ENCODE measurements at regions not wholly inside any gene's neighbourhood (a gene's known extent, or its start where the extent isn't known, plus 50 kb on each side); places are given as distances from the start of the nearest gene placed in this dataset.

DNA sequence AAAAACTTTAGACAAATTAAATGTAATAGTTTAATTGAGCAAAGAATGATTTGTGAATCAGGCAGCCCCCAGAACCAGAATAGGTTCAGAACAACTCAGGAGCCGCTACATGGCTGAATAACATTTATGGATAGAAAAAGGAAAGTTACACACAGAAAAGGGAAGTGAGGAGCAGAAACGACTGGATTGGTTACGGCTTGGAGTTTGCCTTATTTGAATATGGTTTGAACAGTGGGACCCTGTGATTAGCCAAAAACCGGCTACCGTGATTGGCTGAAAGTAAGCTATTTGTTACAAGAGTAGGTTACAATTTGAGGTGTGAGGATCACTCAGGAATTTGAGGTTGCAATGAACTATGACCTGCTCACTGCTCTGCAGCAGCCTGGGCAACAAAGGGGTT is 1139.8 kb downstream of the CDH11 start:
- no peak overlapping the region for H2AFZ ChIP-seq (ENCODE audit: low read length)
- no peaks in the 10 kb centered on the region for H3K9me2 ChIP-seq (replicated peaks; ENCODE audit: insufficient read depth, low read length)
- no peak for DNase-seq
- H3K4me3 ChIP-seq (ENCODE audit: low read length), result no peak overlapping the region
- no peaks in the 10 kb centered on the region for H3K9me3 ChIP-seq (ENCODE audit: low read length)
- no peaks in the 10 kb centered on the region for H3K36me3 ChIP-seq (ENCODE audit: insufficient read depth, low read length)
- H3K9ac ChIP-seq (ENCODE audit: low read length), result no peak overlapping the region
- no peaks in the 10 kb centered on the region for H3K79me2 ChIP-seq (ENCODE audit: low read length)
- no peaks in the 10 kb centered on the region for H4K20me1 ChIP-seq (ENCODE audit: insufficient read depth, low read depth, low read length)
- H3K27me3 ChIP-seq (ENCODE audit: low read length), result no peaks in the 10 kb centered on the region
- no peak overlapping the region for H3K4me2 ChIP-seq (ENCODE audit: low read depth, low read length, poor library complexity, severe bottlenecking)
- peaks cover 4% of the 10 kb centered on the region for H3K4me1 ChIP-seq (ENCODE audit: low read length)
- H3K27ac ChIP-seq (ENCODE audit: low read length), result no peak overlapping the region

DNA sequence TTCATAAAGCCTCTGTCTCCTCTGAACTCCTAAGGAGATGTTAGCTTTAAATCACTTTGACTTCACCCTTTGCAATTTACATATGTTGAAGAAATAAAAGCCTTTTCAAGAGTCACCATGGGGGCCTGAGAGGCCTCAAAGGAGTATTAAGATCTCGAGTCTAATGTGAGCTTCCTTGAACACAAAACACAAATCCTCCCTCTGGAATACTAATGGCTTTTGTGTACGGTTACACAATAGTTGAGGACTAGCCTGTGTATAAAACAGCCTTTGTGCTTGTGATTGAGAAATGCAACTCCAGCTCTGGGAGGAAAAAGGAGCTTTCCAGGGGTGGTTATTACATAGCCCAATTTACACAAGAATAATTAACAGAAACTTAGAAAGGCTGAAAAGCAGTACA is 1140.2 kb downstream of the CDH11 start:
- Histone ChIP-seq H3K27me3 (ENCODE audit: low read length) (no peaks in the 10 kb centered on the region), H3K4me1 (ENCODE audit: low read length) (peaks cover 5% of the 10 kb centered on the region), H3K27ac (ENCODE audit: low read length) (no peak overlapping the region), H4K20me1 (ENCODE audit: insufficient read depth, low read depth, low read length) (no peaks in the 10 kb centered on the region), H3K4me2 (ENCODE audit: low read depth, low read length, poor library complexity, severe bottlenecking) (no peak overlapping the region), H3K9ac (ENCODE audit: low read length) (no peak overlapping the region), H3K36me3 (ENCODE audit: insufficient read depth, low read length) (no peaks in the 10 kb centered on the region), H3K9me2 (replicated peaks; ENCODE audit: insufficient read depth, low read length) (no peaks in the 10 kb centered on the region), H2AFZ (ENCODE audit: low read length) (no peak overlapping the region), H3K79me2 (ENCODE audit: low read length) (no peaks in the 10 kb centered on the region), H3K9me3 (ENCODE audit: low read length) (no peaks in the 10 kb centered on the region), H3K4me3 (ENCODE audit: low read length) (no peak overlapping the region)
- no peak for DNase-seq

DNA sequence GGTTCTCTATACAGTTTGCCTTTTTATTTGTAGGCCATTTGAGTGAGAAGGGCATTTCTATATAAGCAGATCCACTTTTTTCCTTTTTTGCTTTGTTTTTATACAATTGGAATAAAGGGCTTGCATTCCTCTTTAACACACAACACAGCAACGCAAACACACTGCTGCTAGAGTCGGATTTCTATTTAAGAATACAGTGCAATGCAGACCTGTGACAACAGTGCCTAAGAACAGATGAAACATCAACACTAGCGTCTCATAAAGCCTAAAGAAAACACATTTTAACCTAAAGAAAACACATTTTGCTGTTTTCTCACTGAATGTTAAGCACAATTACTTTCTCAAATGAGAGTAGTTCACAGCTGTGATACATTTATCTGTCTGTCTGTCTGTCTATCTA is 1141.1 kb downstream of the CDH11 start:
- Histone ChIP-seq H3K4me2 (ENCODE audit: low read depth, low read length, poor library complexity, severe bottlenecking) (no peak overlapping the region), H3K27me3 (ENCODE audit: low read length) (no peaks in the 10 kb centered on the region), H3K9me2 (replicated peaks; ENCODE audit: insufficient read depth, low read length) (no peaks in the 10 kb centered on the region), H3K27ac (ENCODE audit: low read length) (no peak overlapping the region), H3K9me3 (ENCODE audit: low read length) (no peaks in the 10 kb centered on the region), H3K4me3 (ENCODE audit: low read length) (no peak overlapping the region), H3K36me3 (ENCODE audit: insufficient read depth, low read length) (no peaks in the 10 kb centered on the region), H3K4me1 (ENCODE audit: low read length) (peaks cover 9% of the 10 kb centered on the region), H3K9ac (ENCODE audit: low read length) (no peak overlapping the region), H4K20me1 (ENCODE audit: insufficient read depth, low read depth, low read length) (no peaks in the 10 kb centered on the region), H3K79me2 (ENCODE audit: low read length) (no peaks in the 10 kb centered on the region), H2AFZ (ENCODE audit: low read length) (peak overlapping the region; percentile 39; the same call in 1 of the 2 replicates)
- no peak for DNase-seq

DNA sequence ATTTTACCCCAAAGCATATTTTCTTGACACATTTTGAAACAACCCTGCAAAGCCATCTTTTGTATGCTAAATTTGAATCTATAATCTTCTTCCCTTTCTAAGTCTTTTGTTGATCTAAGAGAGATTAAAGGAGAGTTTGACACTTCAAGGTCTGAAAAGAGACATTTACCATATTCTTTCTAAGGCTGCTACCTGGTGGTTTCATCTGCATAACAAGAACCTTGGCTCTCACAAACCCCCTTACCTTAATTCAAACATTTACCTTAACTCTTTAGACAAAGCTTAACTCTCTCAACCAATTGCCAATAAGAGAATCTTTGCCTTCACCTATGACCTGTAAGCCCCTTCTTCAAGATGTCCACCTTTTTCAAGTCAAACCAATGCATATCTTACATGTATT is 1143.6 kb downstream of the CDH11 start:
- Histone ChIP-seq H2AFZ (ENCODE audit: low read length) (no peak overlapping the region), H3K4me1 (ENCODE audit: low read length) (peaks cover 9% of the 10 kb centered on the region), H3K27ac (ENCODE audit: low read length) (no peak overlapping the region), H3K79me2 (ENCODE audit: low read length) (no peaks in the 10 kb centered on the region), H4K20me1 (ENCODE audit: insufficient read depth, low read depth, low read length) (no peaks in the 10 kb centered on the region), H3K4me2 (ENCODE audit: low read depth, low read length, poor library complexity, severe bottlenecking) (no peak overlapping the region), H3K4me3 (ENCODE audit: low read length) (no peak overlapping the region), H3K9ac (ENCODE audit: low read length) (no peak overlapping the region), H3K27me3 (ENCODE audit: low read length) (no peaks in the 10 kb centered on the region), H3K36me3 (ENCODE audit: insufficient read depth, low read length) (no peaks in the 10 kb centered on the region), H3K9me3 (ENCODE audit: low read length) (no peaks in the 10 kb centered on the region), H3K9me2 (replicated peaks; ENCODE audit: insufficient read depth, low read length) (no peaks in the 10 kb centered on the region)
- no peak for DNase-seq

DNA sequence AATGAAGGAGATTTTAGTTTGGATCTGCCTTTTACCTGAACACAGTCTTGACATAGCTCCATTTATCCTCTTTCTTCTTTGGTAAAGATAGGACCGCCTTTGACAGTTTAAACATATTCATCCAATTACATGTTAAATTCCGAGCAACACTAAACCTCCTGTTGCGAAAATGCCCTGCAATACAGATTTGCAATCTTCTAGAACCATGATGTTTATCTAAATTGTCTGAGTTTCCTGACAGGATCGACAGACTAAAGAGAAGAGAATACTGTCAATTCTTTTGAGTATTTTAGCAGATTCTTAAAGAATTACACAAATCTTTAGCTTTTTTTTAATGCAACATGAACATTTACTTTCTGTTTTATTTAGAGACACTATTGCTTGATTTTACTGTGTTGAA is 1145.5 kb downstream of the CDH11 start:
- H3K4me3 ChIP-seq (ENCODE audit: low read length), result no peak overlapping the region
- H3K9ac ChIP-seq (ENCODE audit: low read length), result no peak overlapping the region
- H3K79me2 ChIP-seq (ENCODE audit: low read length), result no peaks in the 10 kb centered on the region
- no peak for DNase-seq
- no peak overlapping the region for H2AFZ ChIP-seq (ENCODE audit: low read length)
- no peaks in the 10 kb centered on the region for H3K27me3 ChIP-seq (ENCODE audit: low read length)
- no peaks in the 10 kb centered on the region for H3K9me2 ChIP-seq (replicated peaks; ENCODE audit: insufficient read depth, low read length)
- H3K36me3 ChIP-seq (ENCODE audit: insufficient read depth, low read length), result no peaks in the 10 kb centered on the region
- H3K27ac ChIP-seq (ENCODE audit: low read length), result no peak overlapping the region
- H3K4me2 ChIP-seq (ENCODE audit: low read depth, low read length, poor library complexity, severe bottlenecking), result no peak overlapping the region
- no peaks in the 10 kb centered on the region for H3K9me3 ChIP-seq (ENCODE audit: low read length)
- H3K4me1 ChIP-seq (ENCODE audit: low read length), result peaks cover 5% of the 10 kb centered on the region
- H4K20me1 ChIP-seq (ENCODE audit: insufficient read depth, low read depth, low read length), result no peaks in the 10 kb centered on the region

DNA sequence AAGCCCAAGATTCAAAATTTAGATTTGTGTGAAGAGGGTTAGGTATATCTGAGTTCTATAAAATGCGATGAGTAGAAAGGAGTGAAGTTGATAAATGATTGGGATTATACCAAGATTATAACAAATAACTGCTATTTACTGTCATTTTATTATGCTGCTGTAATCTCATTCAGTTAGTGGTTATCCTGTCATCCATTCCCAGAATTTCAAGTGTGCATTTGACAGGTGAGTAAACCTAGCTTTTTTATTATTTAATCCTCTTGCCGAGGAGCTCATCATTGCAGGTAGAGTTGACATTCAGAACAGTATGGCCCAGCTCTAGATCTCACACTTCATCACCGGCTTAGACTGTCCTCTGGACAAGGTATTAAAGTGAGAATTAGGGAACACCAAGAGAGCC is 1146.2 kb downstream of the CDH11 start:
- Histone ChIP-seq H4K20me1 (ENCODE audit: insufficient read depth, low read depth, low read length) (no peaks in the 10 kb centered on the region), H3K27me3 (ENCODE audit: low read length) (no peaks in the 10 kb centered on the region), H3K9ac (ENCODE audit: low read length) (no peak overlapping the region), H3K9me3 (ENCODE audit: low read length) (no peaks in the 10 kb centered on the region), H3K79me2 (ENCODE audit: low read length) (no peaks in the 10 kb centered on the region), H2AFZ (ENCODE audit: low read length) (no peak overlapping the region), H3K36me3 (ENCODE audit: insufficient read depth, low read length) (no peaks in the 10 kb centered on the region), H3K27ac (ENCODE audit: low read length) (no peak overlapping the region), H3K4me3 (ENCODE audit: low read length) (no peak overlapping the region), H3K4me1 (ENCODE audit: low read length) (peaks cover 5% of the 10 kb centered on the region), H3K4me2 (ENCODE audit: low read depth, low read length, poor library complexity, severe bottlenecking) (no peak overlapping the region), H3K9me2 (replicated peaks; ENCODE audit: insufficient read depth, low read length) (no peaks in the 10 kb centered on the region)
- DNase-seq, result no peak

DNA sequence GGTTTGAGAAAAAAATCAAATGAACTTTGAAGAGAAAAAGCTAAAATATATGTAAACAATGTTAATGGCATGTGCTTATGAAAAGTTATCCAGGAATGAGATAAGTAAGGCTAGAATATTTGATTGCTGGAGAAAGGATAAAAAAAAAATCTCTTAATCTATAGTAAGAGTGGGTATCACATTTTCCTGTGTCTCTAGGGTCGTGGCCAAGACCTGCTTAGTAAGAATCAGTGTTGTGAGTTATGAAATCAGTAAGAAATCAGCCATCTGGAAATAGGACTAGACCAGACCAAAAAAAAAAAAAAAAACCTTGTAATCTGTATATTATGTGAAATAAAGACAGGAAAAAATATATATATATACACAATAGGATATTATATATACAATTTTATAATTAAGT is 1153.9 kb downstream of the CDH11 start:
- no peaks in the 10 kb centered on the region for H3K9me3 ChIP-seq (ENCODE audit: low read length)
- DNase-seq, result no peak
- no peaks in the 10 kb centered on the region for H4K20me1 ChIP-seq (ENCODE audit: insufficient read depth, low read depth, low read length)

DNA sequence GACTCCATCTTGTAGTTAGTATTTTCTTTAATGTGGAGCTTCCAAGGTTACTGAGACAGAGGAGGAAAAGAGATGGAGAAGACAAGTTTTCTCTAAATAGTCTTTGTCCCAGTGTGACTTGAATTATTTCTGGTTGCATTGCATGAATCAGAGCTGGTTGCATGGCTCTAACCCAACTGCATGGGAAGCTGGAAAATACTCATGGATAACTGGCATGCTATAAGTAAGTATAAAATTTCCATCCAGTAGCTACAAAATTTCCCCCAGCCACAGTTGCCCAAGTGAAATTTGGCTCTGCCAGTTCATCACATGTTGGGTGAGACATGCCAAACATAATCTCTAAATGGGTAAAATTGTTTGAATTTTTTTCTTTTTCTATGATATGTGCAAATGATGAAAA is 1161.5 kb downstream of the CDH11 start:
- H3K9me2 ChIP-seq (replicated peaks; ENCODE audit: insufficient read depth, low read length), result no peaks in the 10 kb centered on the region
- H3K4me2 ChIP-seq (ENCODE audit: low read depth, low read length, poor library complexity, severe bottlenecking), result no peak overlapping the region
- H3K9ac ChIP-seq (ENCODE audit: low read length), result no peak overlapping the region
- no peaks in the 10 kb centered on the region for H3K9me3 ChIP-seq (ENCODE audit: low read length)
- no peak for DNase-seq
- H3K27ac ChIP-seq (ENCODE audit: low read length), result no peak overlapping the region
- H4K20me1 ChIP-seq (ENCODE audit: insufficient read depth, low read depth, low read length), result no peaks in the 10 kb centered on the region
- H3K4me1 ChIP-seq (ENCODE audit: low read length), result peaks cover 26% of the 10 kb centered on the region
- no peaks in the 10 kb centered on the region for H3K27me3 ChIP-seq (ENCODE audit: low read length)
- no peaks in the 10 kb centered on the region for H3K79me2 ChIP-seq (ENCODE audit: low read length)
- no peaks in the 10 kb centered on the region for H3K36me3 ChIP-seq (ENCODE audit: insufficient read depth, low read length)
- no peak overlapping the region for H2AFZ ChIP-seq (ENCODE audit: low read length)
- no peak overlapping the region for H3K4me3 ChIP-seq (ENCODE audit: low read length)

More for the DNA sequence above, 1153.9 kb downstream of the CDH11 start:
- H3K79me2 ChIP-seq (ENCODE audit: low read length), result no peaks in the 10 kb centered on the region
- no peak overlapping the region for H3K4me3 ChIP-seq (ENCODE audit: low read length)
- no peak overlapping the region for H3K4me2 ChIP-seq (ENCODE audit: low read depth, low read length, poor library complexity, severe bottlenecking)
- H3K9me2 ChIP-seq (replicated peaks; ENCODE audit: insufficient read depth, low read length), result no peaks in the 10 kb centered on the region
- H3K9ac ChIP-seq (ENCODE audit: low read length), result no peak overlapping the region
- no peaks in the 10 kb centered on the region for H3K36me3 ChIP-seq (ENCODE audit: insufficient read depth, low read length)
- no peaks in the 10 kb centered on the region for H3K27me3 ChIP-seq (ENCODE audit: low read length)
- H3K4me1 ChIP-seq (ENCODE audit: low read length), result no peaks in the 10 kb centered on the region
- H2AFZ ChIP-seq (ENCODE audit: low read length), result no peak overlapping the region
- no peak overlapping the region for H3K27ac ChIP-seq (ENCODE audit: low read length)

DNA sequence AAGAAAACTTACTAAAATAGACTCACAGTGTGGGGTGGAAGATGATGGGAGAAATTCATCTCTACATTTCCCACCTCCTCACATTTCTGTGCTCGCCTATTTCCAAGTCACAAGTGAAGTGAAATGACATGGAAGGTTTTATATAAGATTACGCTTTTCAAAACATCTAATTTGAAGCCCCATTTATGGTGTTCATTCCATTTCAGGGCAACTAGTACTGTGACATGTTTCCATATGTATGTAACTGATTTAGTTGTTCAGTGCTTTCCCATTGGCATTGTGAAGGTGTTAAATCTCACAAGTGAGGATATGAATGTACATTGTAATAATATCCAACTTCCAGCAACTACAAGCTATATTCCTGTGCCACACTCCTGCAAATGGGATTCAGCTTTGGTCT is 1174.8 kb downstream of the CDH11 start:
- H3K79me2 ChIP-seq (ENCODE audit: low read length), result no peaks in the 10 kb centered on the region
- no peaks in the 10 kb centered on the region for H3K9me3 ChIP-seq (ENCODE audit: low read length)
- H3K27ac ChIP-seq (ENCODE audit: low read length), result no peak overlapping the region
- no peaks in the 10 kb centered on the region for H3K4me1 ChIP-seq (ENCODE audit: low read length)
- no peaks in the 10 kb centered on the region for H3K27me3 ChIP-seq (ENCODE audit: low read length)
- H3K4me2 ChIP-seq (ENCODE audit: low read depth, low read length, poor library complexity, severe bottlenecking), result no peak overlapping the region
- H3K36me3 ChIP-seq (ENCODE audit: insufficient read depth, low read length), result no peaks in the 10 kb centered on the region
- H4K20me1 ChIP-seq (ENCODE audit: insufficient read depth, low read depth, low read length), result no peaks in the 10 kb centered on the region
- no peaks in the 10 kb centered on the region for H3K9me2 ChIP-seq (replicated peaks; ENCODE audit: insufficient read depth, low read length)
- no peak overlapping the region for H3K4me3 ChIP-seq (ENCODE audit: low read length)
- H3K9ac ChIP-seq (ENCODE audit: low read length), result no peak overlapping the region
- no peak for DNase-seq
- H2AFZ ChIP-seq (ENCODE audit: low read length), result no peak overlapping the region

Data from Karpas-422 (cell line).